GM11168 (cell line): ENCODE measurements at regions not wholly inside any gene's neighbourhood (a gene's known extent, or its start where the extent isn't known, plus 50 kb on each side); places are given as distances from the start of the nearest gene placed in this dataset.
"Not testable (repeated sequence)": the region's sequence is repeated elsewhere in the genome, so short reads cannot be mapped to it uniquely, and the experiment has no call there.

Experiments used
- in situ Hi-C: fragments of 300-500 bp; cut with MboI; formaldehyde crosslinking; loops from one replicate; pipeline ENCODE4 v1.12.0; 2022; ENCODE audit warnings: low sequenced_read_pairs; ENCODE audit not compliant: unreplicated experiment

- in situ Hi-C loops, result not testable (repeated sequence)
These were observed 84.3 kb downstream of the MRPL57 start for GRCh38 chr13:21260561-21261290.

GRCh38 chr13:21261487-21262216 lies 85.2 kb downstream of the MRPL57 start:
- in situ Hi-C loops, result not testable (repeated sequence)

- in situ Hi-C loops, result not testable (repeated sequence)
These were observed 87.5 kb downstream of the MRPL57 start for GRCh38 chr13:21263909-21264308.

GRCh38 chr13:21268485-21268884 lies 92.0 kb downstream of the MRPL57 start:
- in situ Hi-C loops, result not testable (repeated sequence)

GRCh38 chr13:21272439-21272838 lies 96.0 kb downstream of the MRPL57 start:
- in situ Hi-C loops, result loop anchor here (5.0 kb wide), 1 partner anchor 1725 kb away; no protein-coding TSS in a partner anchor

GRCh38 chr13:21274457-21274856 lies 98.0 kb downstream of the MRPL57 start:
- in situ Hi-C loops, result loop anchor here (5.0 kb wide), 1 partner anchor 1727 kb away; no protein-coding TSS in a partner anchor

- in situ Hi-C loops, result loop anchor here (25.0 kb wide), 1 partner anchor 345 kb away; no protein-coding TSS in a partner anchor
These were observed 105.6 kb downstream of the MRPL57 start for GRCh38 chr13:21282065-21282464.

- in situ Hi-C loops, result loop anchor here (25.0 kb wide), 1 partner anchor 350 kb away; no protein-coding TSS in a partner anchor
These were observed 111.0 kb downstream of the MRPL57 start for GRCh38 chr13:21287331-21287907.

- in situ Hi-C loops, result loop anchor here (25.0 kb wide), 1 partner anchor 352 kb away; no protein-coding TSS in a partner anchor
These were observed 113.0 kb downstream of the MRPL57 start for GRCh38 chr13:21289475-21289874.

- in situ Hi-C loops, result loop anchor here (25.0 kb wide), 1 partner anchor 353 kb away; no protein-coding TSS in a partner anchor
These were observed 114.1 kb downstream of the MRPL57 start for GRCh38 chr13:21290442-21291002.

- in situ Hi-C loops, result loop anchor here (25.0 kb wide), 1 partner anchor 355 kb away; no protein-coding TSS in a partner anchor
These were observed 115.4 kb downstream of the MRPL57 start for GRCh38 chr13:21291840-21292239.

- in situ Hi-C loops, result loop anchor here (5.0 to 25.0 kb wide), 2 partner anchors 185 to 360 kb away; no protein-coding TSS in a partner anchor
These were observed 120.5 kb downstream of the MRPL57 start for GRCh38 chr13:21296991-21297390.

- in situ Hi-C loops, result loop anchor here (5.0 to 25.0 kb wide), 2 partner anchors 185 to 360 kb away; no protein-coding TSS in a partner anchor
These were observed 121.0 kb downstream of the MRPL57 start for GRCh38 chr13:21297447-21297846.

GRCh38 chr13:21297914-21298831 lies 121.7 kb downstream of the MRPL57 start:
- in situ Hi-C loops, result loop anchor here (5.0 to 25.0 kb wide), 2 partner anchors 184 to 361 kb away; no protein-coding TSS in a partner anchor

- in situ Hi-C loops, result no loop called here
These were observed 127.8 kb downstream of the MRPL57 start for GRCh38 chr13:21304256-21304655.

- in situ Hi-C loops, result not testable (repeated sequence)
These were observed 130.0 kb downstream of the MRPL57 start for GRCh38 chr13:21306300-21307073.

- in situ Hi-C loops, result not testable (repeated sequence)
These were observed 130.7 kb downstream of the MRPL57 start for GRCh38 chr13:21307158-21307557.

- in situ Hi-C loops, result no loop called here
These were observed 132.4 kb downstream of the MRPL57 start for GRCh38 chr13:21308906-21309305.
